Gastroesophageal sphincter (tissue), 3 donors: ENCODE measurements at regions not wholly inside any gene's neighbourhood (a gene's known extent, or its start where the extent isn't known, plus 50 kb on each side); places are given as distances from the start of the nearest gene placed in this dataset.

Experiments
- CTCF ChIP-seq, 4 experiments: fragments of 200-600 bp in 2 of 4; fragments of 450-650 bp in 2 of 4; sonication (generic) in 1 of 4; IDR thresholded peaks; one replicate each; pipeline ENCODE4 v1.5.1; 2017 to 2019; ENCODE audit warnings: antibody characterized with exemption in 4 of 4, mild to moderate bottlenecking in 2 of 4, moderate library complexity in 2 of 4
- POLR2A ChIP-seq, 2 donors: fragments of 450-650 bp; IDR thresholded peaks; one replicate each; pipeline ENCODE4 v1.6.1; 2017; ENCODE audit warnings: antibody characterized with exemption in 2 of 2, mild to moderate bottlenecking in 2 of 2, moderate library complexity in 1 of 2
- POLR2AphosphoS5 ChIP-seq: sonication (generic); formaldehyde crosslinking; IDR thresholded peaks from one replicate; pipeline ENCODE4 v1.6.1; 2017; ENCODE audit warnings: antibody characterized with exemption

GRCh38 chr20:19953606-19954005 lies 63.6 kb upstream of the NAA20 start:
- TF ChIP-seq POLR2A (IDR thresholded peaks at IDR 0.05), result no peak
- no peak for TF ChIP-seq CTCF (IDR thresholded peaks at IDR 0.05)
- TF ChIP-seq POLR2AphosphoS5, result no peak
